Activated CD8-positive, alpha-beta memory T cell treated with anti-CD3 and anti-CD28 coated beads, Interleukin-2, amount 50 U/mL, for 4 hours (primary cell): ENCODE measurements at regions not wholly inside any gene's neighbourhood (a gene's known extent, or its start where the extent isn't known, plus 50 kb on each side); places are given as distances from the start of the nearest gene placed in this dataset.

ENCODE experiments used
- DNase-seq: peaks from one replicate; pipeline ENCODE4 v3.0.0-alpha.2; 2020

DNA sequence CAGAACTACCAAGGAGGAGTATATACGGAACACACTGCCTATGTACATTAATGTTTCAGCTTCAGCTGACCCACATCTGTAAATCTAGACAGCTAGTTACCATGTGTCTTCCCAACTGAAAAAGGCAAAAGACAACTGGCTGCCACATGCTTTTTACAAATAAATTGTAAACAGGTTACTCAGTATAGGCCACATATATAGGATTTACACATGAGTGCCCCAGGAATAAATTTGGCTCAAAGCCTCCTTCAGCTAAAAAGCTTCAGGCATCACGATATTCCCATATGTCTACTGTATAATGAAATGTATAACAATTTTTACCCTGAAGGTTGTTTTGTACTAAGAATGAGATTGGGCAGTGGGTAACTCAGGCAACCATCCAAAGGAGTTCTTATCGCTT is 175.9 kb upstream of the BMP4 start:
- no peak for DNase-seq

DNA sequence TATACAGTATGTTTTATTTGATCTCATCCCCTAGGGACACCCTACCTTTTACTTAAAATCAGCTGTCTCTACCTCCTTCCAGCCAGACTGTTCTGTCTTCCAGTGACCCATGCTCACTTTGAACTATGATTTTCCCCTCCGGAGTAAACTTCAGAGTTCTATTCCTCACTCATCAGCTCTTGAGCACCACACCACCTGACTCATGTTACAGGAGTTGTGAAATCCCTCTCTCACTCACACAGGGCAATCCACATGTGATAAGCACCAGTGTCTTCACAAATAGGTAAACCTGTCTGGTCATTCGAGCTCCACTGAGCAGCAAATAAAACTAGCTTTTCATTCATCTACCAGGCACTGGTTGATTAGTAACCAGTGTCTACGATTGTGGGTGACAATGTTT is 177.3 kb upstream of the BMP4 start:
- no peak for DNase-seq

DNA sequence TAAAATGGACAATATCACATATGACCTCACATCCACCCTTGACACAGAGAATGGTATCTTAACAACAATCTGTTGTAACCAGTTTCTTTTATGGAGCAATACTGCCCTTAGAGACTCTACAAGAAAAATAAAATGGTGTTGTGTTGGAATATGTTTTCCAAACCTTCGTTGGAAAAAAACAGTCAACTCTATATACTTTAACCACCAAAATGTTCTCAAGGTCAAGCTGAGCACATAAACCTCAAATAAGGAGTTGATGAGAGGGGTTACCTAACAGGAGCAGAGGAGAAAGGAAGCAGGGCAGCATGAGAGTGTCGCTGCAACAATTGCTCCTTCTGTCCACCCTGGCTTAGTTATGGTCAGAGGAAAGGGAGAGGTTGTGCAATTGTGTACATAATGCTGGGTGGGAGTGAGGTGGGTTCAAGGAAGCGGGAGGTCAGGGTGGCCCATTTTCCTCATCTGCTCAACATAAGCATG is 179.2 kb upstream of the BMP4 start:
- no peak for DNase-seq

DNA sequence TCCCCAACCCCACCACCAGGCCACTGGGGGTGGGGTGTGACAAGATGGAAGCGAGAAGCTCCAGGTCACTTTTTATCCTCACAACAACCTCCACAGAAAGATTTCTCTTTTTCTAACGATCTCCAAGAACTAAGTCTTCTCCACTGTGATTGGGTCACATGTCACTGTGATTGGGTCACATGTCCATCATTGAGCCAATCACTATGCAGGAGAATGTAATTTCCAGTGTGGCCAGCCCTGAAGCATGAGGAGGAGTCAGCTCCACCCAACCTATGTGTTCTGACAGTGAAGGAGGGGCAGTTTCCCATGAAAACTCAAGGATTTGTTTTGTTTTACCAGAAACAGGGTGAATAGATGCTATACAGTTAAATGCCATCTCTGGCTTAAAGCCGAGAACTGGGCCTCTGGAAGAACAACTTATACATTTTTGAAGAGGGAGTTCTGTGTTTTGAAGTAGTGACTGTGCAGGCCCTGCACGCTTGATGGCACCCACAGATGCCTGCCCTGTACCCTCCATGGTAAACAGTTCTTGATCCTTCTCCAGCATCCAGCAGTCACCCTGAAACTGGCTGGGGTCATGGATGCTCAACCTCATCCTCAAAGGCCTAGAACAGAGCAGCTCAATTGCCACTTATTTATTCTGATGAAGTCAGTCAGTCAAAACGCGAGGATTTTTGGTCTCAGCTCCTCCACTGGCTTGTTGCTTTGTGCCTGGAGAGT is 180.4 kb upstream of the BMP4 start:
- no peak for DNase-seq

- no peak for DNase-seq
Observed at GRCh38 chr14:54137614-54137961, 181.0 kb upstream of the BMP4 start.

DNA sequence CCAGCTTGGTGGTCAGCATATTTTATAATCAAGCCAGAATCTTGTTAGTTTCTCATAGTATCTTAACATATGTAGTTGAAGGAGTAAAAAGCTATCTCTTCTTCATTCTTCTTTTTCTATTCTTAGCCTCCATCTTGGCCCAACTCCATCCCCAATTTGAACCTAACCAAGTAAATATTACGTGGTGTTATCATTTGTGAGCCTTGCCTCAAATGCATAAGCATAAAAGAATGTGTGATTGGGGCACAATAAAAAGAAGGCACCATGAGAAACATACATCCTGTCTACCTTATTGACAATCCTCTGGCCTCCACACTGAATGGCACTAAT is 181.4 kb upstream of the BMP4 start:
- DNase-seq = no peak

- DNase-seq = no peak
Observed at GRCh38 chr14:54138354-54139038, 181.9 kb upstream of the BMP4 start.

- no peak for DNase-seq
Observed at GRCh38 chr14:54140551-54140950, 183.9 kb upstream of the BMP4 start.

GRCh38 chr14:54146601-54147000 is 190.0 kb upstream of the BMP4 start:
- DNase-seq = no peak

DNA sequence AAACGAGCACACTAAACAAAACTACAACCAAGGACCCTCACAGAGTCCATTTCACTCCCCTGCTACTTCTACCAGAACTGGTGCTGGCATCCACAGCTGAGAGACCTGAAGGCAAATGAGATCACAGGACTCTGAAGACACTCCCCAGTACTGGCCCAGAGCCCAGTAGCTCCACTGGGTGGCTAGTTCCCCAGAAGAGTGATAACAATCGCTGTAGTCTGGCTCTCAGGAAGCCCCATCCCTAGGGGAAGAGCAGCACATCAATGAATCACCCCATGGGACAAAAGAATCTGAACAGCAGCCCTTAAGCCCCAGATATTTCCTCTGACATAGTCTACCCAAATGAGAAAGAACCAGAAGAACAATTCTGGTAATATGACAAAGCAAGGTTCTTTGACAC is 190.7 kb upstream of the BMP4 start:
- DNase-seq = no peak

DNA sequence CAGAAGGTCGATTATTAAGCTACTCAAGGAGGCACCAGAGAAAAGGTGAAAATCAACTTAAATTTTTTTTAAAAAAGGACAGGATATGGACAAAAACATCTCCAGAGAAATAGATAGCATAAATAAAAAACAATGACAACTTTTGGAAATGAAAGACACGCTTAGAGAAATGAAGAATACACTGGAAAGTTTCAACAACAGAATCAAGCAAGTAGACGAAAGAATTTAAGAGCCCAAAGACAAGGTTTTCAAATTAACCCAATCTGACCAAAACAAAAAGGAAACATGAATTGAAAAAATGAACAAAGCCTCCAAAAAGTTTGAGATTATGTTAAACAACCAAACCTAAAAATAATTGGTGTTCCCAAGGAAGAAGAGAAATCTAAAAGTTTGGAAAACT is 191.1 kb upstream of the BMP4 start:
- no peak for DNase-seq

DNA sequence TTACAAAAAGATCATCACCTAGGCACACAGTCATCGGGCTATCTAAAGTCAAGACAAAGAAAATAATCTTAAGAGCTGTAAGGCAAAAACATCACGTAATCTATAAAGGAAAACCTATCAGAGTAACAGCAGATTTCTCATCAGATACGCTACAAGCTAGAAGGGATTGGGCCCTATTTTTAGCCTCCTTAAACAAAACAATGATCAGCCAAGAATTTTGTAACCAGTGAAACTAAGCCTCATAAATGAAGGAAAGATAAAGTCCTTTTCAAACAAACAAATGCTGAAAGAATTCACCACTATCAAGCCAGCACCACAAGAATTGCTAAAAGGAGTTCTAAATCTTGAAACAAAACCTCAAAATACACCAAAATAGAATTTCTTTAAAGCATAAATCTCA is 191.6 kb upstream of the BMP4 start:
- no peak for DNase-seq

DNA sequence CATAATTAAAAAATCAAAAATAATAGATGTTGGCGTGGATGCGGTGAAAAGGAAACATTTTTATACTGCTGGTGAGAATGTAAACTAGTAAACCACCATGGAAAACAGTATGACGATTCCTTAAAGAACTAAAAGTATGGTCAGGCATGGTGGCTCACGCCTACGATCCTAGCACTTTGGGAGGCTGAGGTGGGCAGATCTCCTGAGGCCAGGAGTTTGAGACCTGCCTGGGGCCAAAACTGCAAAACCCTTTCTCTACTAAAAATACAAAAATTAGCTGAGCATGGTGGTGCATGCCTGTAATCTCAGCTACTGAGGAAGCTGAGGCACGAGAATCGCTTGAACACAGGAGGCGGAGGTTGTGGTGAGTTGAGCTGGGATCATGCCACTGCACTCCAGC is 195.7 kb upstream of the BMP4 start:
- no peak for DNase-seq

DNA sequence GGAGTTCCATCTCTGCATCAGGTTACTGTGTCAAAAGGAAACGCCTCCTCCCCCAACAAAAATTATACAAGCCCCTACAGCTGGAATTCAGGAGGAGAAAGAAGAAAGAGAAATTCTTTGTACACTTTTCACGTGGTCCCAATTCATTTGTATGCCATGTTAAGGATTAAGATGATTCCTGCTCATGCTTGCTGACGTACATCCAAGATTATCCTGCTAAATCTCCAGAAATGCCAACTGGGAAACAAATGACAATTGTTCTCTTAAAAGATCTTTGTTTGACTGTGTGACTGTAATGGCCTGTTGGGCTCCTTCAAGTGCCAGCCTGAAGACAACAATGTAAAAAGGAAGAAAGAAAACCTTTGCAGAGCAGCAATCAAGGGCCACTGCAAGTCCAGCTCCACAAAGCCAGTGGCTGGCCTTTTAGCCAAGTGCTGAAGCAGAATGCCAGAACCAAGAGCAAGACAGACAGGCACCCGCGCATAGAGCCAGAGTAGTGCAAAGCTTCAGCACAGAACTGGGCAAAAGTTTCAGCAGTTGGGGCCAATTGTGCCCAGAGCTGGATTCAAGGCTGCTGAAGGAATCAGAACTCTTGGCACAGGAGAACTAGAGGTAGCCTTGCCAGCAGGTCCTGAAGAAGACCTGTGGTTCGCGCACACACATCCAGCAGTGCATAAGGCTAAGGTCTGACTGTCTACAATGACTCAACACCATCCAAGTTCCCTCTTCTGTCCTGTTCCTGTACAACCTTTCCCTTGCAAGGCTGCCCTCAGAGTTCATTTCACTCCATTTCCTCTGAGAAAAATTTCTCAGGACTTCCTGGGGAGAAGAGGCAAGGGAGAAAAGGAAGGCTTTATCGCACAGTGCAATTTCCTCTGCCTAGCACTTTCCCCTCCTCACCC is 209.7 kb upstream of the BMP4 start:
- no peak for DNase-seq

DNA sequence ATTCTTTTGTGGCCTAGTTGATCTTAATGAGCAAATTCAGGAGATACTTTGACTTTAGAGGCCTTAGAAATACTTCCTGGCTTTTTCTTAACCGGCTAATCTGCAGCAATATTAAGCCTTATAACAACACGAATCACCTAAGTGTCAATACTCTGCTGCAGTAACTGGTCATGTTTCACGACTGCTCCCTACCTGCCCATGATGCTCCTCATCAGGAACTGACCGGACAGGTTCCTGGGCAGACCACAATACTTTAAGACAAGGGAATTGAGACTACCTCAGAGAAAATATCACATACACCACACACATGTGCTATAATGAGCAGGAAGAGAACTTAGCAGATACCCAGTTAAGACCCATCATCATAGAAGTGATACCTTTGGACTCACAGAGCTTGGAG is 211.9 kb upstream of the BMP4 start:
- DNase-seq = no peak

DNA sequence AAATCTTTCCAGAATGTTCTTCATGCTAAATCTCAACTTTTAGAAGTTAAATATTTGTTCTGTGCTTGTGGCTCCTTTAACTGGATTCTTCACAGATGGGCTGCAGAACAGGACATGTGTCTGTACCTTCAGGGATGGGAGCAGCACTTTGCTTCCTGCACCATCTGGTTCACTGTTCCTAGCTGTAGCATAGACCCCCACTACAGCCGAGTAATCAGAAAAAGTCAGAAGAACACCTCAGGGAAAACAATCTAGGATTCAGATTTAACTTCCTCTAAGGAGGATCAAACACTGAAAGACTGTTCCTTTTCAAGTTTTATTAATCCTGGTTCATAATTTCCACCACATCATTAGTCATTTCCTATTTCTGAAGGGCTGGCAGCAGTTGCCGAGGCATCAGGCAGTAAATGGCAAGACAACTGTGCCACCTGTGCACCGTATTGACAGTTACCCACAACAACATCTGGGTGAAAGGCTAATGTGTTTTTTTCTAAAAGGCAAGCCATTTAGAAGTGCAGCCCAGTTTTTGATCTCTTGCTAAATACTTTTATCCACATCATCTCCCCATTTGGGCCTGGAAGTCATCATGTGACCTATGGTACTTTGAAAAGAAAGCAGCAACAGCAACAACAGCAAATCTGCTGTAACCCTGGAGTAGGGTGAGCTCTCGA is 212.8 kb upstream of the BMP4 start:
- no peak for DNase-seq

- no peak for DNase-seq
Observed at GRCh38 chr14:54170301-54170700, 213.7 kb upstream of the BMP4 start.

- DNase-seq = no peak
Observed at GRCh38 chr14:54172114-54172513, 215.5 kb upstream of the BMP4 start.

- no peak for DNase-seq
Observed at GRCh38 chr14:54172562-54172961, 215.9 kb upstream of the BMP4 start.

- no peak for DNase-seq
Observed at GRCh38 chr14:54173802-54174201, 217.2 kb upstream of the BMP4 start.

GRCh38 chr14:54174457-54174856 is 217.8 kb upstream of the BMP4 start:
- no peak for DNase-seq

- peak; percentile 28 for DNase-seq
Observed at GRCh38 chr14:54175298-54175942, 218.8 kb upstream of the BMP4 start.

GRCh38 chr14:54177019-54177418 is 219.8 kb upstream of the CDKN3 start:
- DNase-seq = no peak
